ENCODE measurements at regions not wholly inside any gene's neighbourhood (a gene's known extent, or its start where the extent isn't known, plus 50 kb on each side); places are given as distances from the start of the nearest gene placed in this dataset.
"Not testable (repeated sequence)": the region's sequence is repeated elsewhere in the genome, so short reads cannot be mapped to it uniquely, and the experiment has no call there.

DNA sequence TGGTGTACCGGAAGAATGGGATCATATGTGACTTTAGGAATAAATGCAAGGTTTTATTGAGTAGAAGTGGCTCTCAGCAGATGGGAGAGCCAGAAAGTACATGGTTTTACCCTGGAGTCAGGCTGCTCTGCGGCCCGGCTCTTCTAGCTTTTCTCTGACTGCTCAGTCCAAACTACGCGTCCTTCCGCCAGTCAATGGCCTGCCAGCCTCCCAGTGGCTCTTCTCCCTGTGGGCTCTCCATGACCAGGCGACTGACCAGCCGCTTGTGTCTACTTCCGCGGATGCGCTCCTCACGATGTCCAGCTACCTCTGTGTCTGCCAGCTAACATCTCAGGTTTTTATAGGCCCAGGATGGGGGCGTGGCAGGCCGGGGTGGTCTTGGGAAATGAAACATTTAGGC lies 220.4 kb downstream of the VAPA start:
- H3K4me3 ChIP-seq (ENCODE audit: low read depth, low read length) = no peak overlapping the region
- DNase-seq (ENCODE audit: low read depth) = no peak
- TF ChIP-seq, protein P1, sequence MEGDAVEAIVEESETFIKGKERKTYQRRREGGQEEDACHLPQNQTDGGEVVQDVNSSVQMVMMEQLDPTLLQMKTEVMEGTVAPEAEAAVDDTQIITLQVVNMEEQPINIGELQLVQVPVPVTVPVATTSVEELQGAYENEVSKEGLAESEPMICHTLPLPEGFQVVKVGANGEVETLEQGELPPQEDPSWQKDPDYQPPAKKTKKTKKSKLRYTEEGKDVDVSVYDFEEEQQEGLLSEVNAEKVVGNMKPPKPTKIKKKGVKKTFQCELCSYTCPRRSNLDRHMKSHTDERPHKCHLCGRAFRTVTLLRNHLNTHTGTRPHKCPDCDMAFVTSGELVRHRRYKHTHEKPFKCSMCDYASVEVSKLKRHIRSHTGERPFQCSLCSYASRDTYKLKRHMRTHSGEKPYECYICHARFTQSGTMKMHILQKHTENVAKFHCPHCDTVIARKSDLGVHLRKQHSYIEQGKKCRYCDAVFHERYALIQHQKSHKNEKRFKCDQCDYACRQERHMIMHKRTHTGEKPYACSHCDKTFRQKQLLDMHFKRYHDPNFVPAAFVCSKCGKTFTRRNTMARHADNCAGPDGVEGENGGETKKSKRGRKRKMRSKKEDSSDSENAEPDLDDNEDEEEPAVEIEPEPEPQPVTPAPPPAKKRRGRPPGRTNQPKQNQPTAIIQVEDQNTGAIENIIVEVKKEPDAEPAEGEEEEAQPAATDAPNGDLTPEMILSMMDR (conservative IDR thresholded peaks at IDR 0.05; ENCODE audit: low read depth, low read length) = no peak

DNA sequence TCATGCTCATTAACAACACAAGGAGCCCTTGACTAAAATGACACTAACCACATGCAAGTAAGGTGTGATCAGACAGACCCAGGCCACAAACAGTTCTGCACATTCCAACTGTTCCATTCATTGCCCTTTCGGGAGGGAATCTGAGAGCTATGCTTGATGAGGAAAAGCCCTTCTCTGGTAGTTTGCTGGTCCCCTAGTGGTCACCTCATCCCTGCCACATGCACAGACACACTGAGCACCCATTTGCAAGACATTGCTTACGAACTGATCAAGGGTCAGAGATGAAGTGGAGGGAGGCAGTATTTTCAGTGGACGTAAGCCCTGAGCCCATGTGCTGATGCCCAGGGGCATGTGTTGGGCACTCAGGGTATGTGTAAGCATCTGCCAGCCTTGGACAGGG lies 220.9 kb downstream of the VAPA start:
- not testable (repeated sequence) for DNase-seq (ENCODE audit: low read depth); H3K4me3 ChIP-seq (ENCODE audit: low read depth, low read length)

DNA sequence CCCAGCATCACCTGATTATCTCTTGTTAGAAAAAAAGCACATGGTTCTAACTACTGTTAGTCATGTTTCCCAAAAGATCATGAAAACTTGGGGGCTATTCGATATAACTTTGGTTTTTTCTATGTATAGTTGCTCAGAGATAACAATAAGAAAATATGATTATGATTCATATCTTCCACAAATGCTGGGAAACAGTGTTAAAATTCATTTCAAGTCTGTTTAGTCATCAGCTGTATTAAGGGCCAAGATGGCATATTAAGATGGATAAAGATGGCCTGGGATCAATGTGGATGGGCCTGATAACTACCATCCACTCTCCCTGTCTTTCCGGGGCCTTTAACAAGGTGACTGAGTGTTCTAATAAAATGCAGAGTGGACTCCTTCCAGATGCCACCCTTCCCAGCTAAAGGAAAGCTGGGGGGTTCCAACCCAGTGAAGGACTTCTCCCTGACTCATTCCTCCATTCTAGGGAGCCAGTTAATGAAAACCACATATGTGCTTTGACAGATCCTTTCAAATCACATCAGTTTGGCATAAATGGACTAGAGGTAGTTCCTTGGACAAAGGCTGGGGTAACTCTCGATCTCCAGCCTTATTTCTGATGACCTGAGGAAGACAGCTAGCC lies 221.6 kb downstream of the VAPA start:
- no peak for DNase-seq (ENCODE audit: low read depth)
- H3K4me3 ChIP-seq (ENCODE audit: low read depth, low read length) = no peak overlapping the region
- TF ChIP-seq, protein P1 (conservative IDR thresholded peaks at IDR 0.05; ENCODE audit: low read depth, low read length) = no peak

DNA sequence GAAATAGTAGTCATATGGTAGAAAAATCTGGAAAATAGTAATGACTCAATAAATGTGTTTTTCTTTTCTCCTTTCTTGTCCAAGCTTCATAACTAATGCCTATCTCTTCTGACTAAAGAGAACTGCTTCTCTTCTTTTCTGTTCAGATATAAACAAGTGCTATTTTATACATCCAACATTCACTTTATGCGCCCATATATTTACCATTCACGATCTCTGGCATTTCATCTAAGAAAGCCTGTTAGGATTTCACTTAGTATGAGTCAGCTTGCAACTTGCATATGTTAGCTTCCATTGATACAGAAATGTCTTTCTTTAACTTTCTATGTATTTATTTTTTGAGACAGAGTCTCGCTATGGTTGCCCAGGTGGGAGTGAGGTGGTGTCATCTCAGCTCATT lies 224.9 kb downstream of the VAPA start:
- DNase-seq (ENCODE audit: low read depth) = no peak
- no peak overlapping the region for H3K4me3 ChIP-seq (ENCODE audit: low read depth, low read length)
- TF ChIP-seq, protein P1 (conservative IDR thresholded peaks at IDR 0.05; ENCODE audit: low read depth, low read length) = no peak

DNA sequence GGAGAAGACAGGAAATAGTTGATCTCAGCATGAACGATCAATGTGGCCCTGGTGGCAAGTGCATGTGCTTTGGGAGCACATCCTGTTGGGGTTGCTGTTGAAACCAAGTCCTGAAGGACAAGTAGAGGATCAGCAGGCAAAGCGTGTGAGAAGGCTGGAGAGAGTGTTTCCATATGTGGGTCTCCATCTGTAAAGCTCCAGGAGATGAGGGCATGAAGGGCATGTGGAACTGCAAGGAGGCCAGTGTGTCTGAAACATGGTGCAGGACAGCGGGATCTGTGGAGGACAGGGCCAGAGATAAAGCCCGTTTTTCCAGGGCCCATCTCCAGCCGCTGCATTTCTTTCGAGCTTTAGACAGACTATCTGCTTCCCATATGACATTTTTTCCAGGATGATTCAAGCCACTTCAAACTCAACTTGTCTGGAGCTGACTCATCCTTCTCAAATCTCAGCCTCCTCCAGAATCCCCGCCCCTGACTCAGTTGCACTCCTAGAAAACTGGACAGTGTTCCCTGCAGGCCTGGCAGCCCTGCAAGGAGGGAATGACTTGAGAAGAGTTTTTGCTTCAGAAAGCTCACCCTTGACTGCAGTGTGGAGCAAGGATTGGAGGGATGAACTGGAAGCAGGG lies 226.1 kb downstream of the VAPA start:
- H3K4me3 ChIP-seq (ENCODE audit: low read depth, low read length) = no peak overlapping the region
- TF ChIP-seq, protein P1 (conservative IDR thresholded peaks at IDR 0.05; ENCODE audit: low read depth, low read length) = no peak
- peak; percentile 45 for DNase-seq (ENCODE audit: low read depth)

DNA sequence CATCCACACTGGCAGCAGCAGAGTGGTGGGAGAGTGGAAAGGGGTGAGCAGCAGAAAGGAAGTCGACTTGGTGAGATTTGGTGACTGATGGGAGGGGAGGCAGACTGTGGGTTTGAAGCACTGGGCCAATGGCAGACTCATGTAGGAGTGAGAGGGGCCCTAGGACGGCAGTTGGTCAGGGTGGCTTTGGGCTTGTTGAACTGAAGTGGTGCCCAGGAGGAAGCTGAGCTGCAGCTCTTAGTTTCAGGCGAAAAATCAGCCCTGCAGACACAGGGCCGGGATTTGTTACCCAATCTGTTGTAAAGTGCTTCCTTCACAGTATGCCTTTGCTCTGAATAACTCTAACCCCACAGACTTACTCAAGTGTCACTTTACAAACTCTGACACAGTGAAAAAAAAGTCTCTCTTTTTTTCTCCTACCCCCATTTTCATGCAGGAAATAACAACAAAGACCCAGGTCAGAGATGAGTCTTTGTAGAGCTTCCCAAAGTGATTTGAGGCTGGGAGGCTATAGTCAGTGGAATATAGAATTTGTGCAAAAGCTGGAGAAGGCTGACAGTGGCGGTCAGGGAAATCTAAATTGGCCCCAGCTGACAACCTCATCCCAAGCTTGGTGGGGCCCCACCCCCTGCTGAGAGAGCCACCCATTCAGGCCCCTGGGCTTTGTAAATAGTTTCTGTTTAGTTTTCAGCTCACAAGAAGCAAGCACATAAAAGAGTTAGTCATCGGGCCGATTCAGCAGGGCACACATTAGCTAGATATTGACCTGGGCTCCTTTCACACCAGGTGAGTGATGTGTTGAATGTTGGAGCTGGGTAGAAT lies 226.9 kb downstream of the VAPA start:
- no peak for DNase-seq (ENCODE audit: low read depth)
- H3K4me3 ChIP-seq (ENCODE audit: low read depth, low read length) = no peak overlapping the region
- TF ChIP-seq, protein P1 (conservative IDR thresholded peaks at IDR 0.05; ENCODE audit: low read depth, low read length) = no peak

DNA sequence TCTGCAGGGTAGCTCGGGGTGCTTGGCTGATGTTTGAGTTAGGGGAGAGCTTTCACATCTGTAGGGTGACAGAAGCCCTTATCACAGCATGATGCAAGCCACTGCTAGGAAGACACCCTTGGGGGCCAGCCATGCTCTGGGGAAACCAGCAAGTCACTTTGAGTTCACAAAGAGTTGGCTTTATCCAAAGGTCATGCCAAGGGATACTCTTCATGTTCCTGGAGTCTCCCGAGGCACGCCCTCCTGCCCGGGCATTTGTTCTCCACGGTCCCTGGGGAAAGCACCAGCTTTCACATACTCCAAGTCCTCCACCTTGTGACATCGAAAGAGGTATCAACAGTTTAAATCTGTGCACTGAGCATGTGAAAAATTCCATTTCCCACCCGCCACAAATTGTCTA lies 227.7 kb downstream of the VAPA start:
- H3K4me3 ChIP-seq (ENCODE audit: low read depth, low read length) = no peak overlapping the region
- TF ChIP-seq, protein P1 (conservative IDR thresholded peaks at IDR 0.05; ENCODE audit: low read depth, low read length) = no peak
- no peak for DNase-seq (ENCODE audit: low read depth)

Data from choroid plexus epithelial cell (primary cell).